ENCODE measurements at regions not wholly inside any gene's neighbourhood (a gene's known extent, or its start where the extent isn't known, plus 50 kb on each side); places are given as distances from the start of the nearest gene placed in this dataset.

DNA sequence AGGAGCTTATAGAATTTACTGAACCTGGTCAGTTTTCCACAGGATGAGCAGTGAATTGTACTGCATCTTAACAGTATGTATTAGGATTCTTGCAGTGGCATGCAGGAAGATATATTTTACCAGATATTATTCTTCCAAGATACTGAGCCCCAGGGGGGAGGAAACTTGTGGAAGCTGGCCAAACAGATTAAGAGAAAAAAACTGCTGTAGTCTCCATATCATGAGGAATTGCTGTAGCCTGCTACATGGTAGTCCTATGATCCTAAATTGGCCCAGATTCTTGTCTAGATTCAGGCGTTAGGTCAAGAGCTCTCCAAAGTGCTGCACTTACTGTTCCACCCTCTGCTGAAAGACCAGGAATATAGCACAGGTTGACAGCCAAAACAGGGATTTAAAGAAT is 275.5 kb upstream of the TAS2R1 start:
- TF ChIP-seq GATA2 (IDR thresholded peaks at IDR 0.05; ENCODE audit: low read depth, low read length) (no peak), GATA3 (IDR thresholded peaks at IDR 0.05; ENCODE audit: low read depth, low read length) (no peak)

DNA sequence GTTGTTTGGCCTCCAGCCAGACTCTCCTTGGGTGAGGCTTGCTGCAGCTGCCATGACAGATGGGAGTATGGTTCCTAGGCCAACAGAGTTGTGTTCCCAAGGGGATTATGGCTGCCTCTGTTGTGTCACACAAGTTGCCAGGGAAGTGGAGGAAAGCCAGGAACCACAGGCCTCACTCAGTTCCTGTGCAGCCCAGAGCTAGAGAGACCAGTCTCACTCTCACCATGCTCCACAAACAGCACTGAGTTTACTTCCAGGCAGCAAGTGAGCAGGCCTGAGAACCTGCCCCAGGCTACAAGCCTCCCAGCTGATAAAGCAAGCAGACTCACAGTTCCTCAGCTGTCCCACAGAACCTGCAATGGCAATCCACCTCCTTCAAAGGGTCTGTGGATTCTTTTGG is 273.6 kb upstream of the TAS2R1 start:
- TF ChIP-seq GATA3 (IDR thresholded peaks at IDR 0.05; ENCODE audit: low read depth, low read length) (no peak), GATA2 (IDR thresholded peaks at IDR 0.05; ENCODE audit: low read depth, low read length) (no peak)

- TF ChIP-seq GATA3 (IDR thresholded peaks at IDR 0.05; ENCODE audit: low read depth, low read length) = no peak
- TF ChIP-seq GATA2 (IDR thresholded peaks at IDR 0.05; ENCODE audit: low read depth, low read length) = no peak
Observed at GRCh38 chr5:9898319-9898718, 268.2 kb upstream of the TAS2R1 start.

- no peak for TF ChIP-seq GATA3 (IDR thresholded peaks at IDR 0.05; ENCODE audit: low read depth, low read length)
Observed at GRCh38 chr5:9895302-9895645, 265.1 kb upstream of the TAS2R1 start.

GRCh38 chr5:9894571-9895301 is 264.6 kb upstream of the TAS2R1 start:
- TF ChIP-seq GATA3 (IDR thresholded peaks at IDR 0.05; ENCODE audit: low read depth, low read length) (no peak), GATA2 (IDR thresholded peaks at IDR 0.05; ENCODE audit: low read depth, low read length) (no peak)

DNA sequence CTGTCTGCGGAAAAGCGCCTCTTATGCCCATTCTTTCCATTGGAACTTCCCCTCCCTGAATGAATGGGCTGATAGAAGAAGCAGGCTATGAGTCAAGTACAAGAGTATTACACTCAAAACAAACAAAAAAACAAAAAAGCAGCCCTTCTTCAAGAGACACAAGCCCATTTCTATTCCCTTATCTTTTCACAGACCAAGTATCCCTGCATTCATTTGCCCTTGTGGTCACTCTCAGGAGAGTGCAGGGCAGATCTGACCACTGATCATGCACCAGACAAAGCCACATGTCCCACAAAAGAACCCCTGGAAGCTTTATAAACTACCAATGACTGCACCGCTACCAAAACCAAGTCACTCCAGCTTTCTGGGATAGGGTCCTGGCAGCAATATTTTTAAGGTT is 262.5 kb upstream of the TAS2R1 start:
- TF ChIP-seq GATA3 (IDR thresholded peaks at IDR 0.05; ENCODE audit: low read depth, low read length) = no peak
- no peak for TF ChIP-seq GATA2 (IDR thresholded peaks at IDR 0.05; ENCODE audit: low read depth, low read length)

GRCh38 chr5:9889511-9889910 is 259.4 kb upstream of the TAS2R1 start:
- TF ChIP-seq GATA2 (IDR thresholded peaks at IDR 0.05; ENCODE audit: low read depth, low read length) (no peak), GATA3 (IDR thresholded peaks at IDR 0.05; ENCODE audit: low read depth, low read length) (no peak)

- TF ChIP-seq GATA2 (IDR thresholded peaks at IDR 0.05; ENCODE audit: low read depth, low read length) (no peak), GATA3 (IDR thresholded peaks at IDR 0.05; ENCODE audit: low read depth, low read length) (no peak)
Observed at GRCh38 chr5:9888501-9888901, 258.4 kb upstream of the TAS2R1 start.

- TF ChIP-seq GATA3 (IDR thresholded peaks at IDR 0.05; ENCODE audit: low read depth, low read length) (no peak), GATA2 (IDR thresholded peaks at IDR 0.05; ENCODE audit: low read depth, low read length) (no peak)
Observed at GRCh38 chr5:9885164-9885563, 255.0 kb upstream of the TAS2R1 start.

DNA sequence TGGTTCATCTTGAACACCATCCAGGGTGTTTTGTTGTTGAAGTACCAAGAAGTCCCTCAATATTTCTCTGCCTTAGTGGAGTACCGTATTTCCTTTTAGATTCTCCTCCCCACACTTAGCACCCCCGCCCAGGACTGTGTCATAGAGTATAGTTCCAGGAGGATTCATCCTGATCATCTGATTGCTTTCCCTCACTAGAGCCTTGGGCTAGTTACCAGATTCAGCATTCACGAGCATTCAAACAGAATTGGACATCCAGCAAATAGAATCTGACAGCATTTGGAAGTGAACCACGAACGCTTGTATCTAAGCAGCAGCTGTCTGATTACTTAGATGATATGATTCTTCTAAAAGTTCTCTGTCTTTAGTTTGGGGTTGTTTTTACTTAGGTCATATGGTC is 248.1 kb upstream of the TAS2R1 start:
- TF ChIP-seq GATA2 (IDR thresholded peaks at IDR 0.05; ENCODE audit: low read depth, low read length) (no peak), GATA3 (IDR thresholded peaks at IDR 0.05; ENCODE audit: low read depth, low read length) (no peak)

- TF ChIP-seq GATA3 (IDR thresholded peaks at IDR 0.05; ENCODE audit: low read depth, low read length) = no peak
- no peak for TF ChIP-seq GATA2 (IDR thresholded peaks at IDR 0.05; ENCODE audit: low read depth, low read length)
Observed at GRCh38 chr5:9877488-9877887, 247.3 kb upstream of the TAS2R1 start.

DNA sequence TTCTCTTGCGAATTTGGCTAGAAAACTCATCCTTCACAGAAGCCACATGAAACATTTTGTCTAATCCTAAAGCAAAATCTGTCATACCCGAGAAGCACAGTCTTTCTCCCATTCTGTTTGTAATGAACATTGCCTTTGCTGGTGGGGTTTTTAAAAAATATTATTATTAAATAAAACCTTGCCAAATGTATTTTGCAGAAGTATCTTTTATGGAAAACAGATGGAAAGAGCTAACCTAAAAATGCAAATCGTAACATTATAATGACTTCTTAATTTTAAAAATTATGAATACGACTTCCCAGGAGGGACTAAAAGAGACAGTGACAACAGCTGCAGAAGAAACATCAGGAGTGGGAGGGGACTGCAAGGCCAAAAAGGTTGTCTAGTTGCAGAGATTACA is 246.3 kb upstream of the TAS2R1 start:
- TF ChIP-seq GATA3 (IDR thresholded peaks at IDR 0.05; ENCODE audit: low read depth, low read length) (no peak), GATA2 (IDR thresholded peaks at IDR 0.05; ENCODE audit: low read depth, low read length) (no peak)

GRCh38 chr5:9869616-9870288 is 239.6 kb upstream of the TAS2R1 start:
- TF ChIP-seq GATA3 (IDR thresholded peaks at IDR 0.05; ENCODE audit: low read depth, low read length) (no peak), GATA2 (IDR thresholded peaks at IDR 0.05; ENCODE audit: low read depth, low read length) (no peak)

GRCh38 chr5:9865574-9865973 is 235.4 kb upstream of the TAS2R1 start:
- TF ChIP-seq GATA3 (IDR thresholded peaks at IDR 0.05; ENCODE audit: low read depth, low read length) = no peak
- TF ChIP-seq GATA2 (IDR thresholded peaks at IDR 0.05; ENCODE audit: low read depth, low read length) = no peak

- no peak for TF ChIP-seq GATA2 (IDR thresholded peaks at IDR 0.05; ENCODE audit: low read depth, low read length)
- TF ChIP-seq GATA3 (IDR thresholded peaks at IDR 0.05; ENCODE audit: low read depth, low read length) = no peak
Observed at GRCh38 chr5:9864791-9865190, 234.6 kb upstream of the TAS2R1 start.

Data from SH-SY5Y (cell line).